Stimulated activated CD8-positive, alpha-beta memory T cell treated with anti-CD3 and anti-CD28 coated beads, Interleukin-4, amount 100 ng/mL, for 1 hour (primary cell): ENCODE measurements at regions not wholly inside any gene's neighbourhood (a gene's known extent, or its start where the extent isn't known, plus 50 kb on each side); places are given as distances from the start of the nearest gene placed in this dataset.

Experiments used
- DNase-seq, 2 donors: peaks; one replicate each; pipeline ENCODE4 v3.0.0-alpha.2; 2020; ENCODE audit warnings: low read depth in 2 of 2, low spot score in 1 of 2

GRCh38 chr6:133688705-133689492 is 200.0 kb upstream of the TCF21 start:
- DNase-seq = no peak

GRCh38 chr6:133689863-133690262 is 199.1 kb upstream of the TCF21 start:
- no peak for DNase-seq

- DNase-seq = no peak
These were observed 195.3 kb upstream of the TCF21 start for GRCh38 chr6:133693565-133693964.

- no peak for DNase-seq
These were observed 191.7 kb upstream of the TCF21 start for GRCh38 chr6:133697185-133697584.

DNA sequence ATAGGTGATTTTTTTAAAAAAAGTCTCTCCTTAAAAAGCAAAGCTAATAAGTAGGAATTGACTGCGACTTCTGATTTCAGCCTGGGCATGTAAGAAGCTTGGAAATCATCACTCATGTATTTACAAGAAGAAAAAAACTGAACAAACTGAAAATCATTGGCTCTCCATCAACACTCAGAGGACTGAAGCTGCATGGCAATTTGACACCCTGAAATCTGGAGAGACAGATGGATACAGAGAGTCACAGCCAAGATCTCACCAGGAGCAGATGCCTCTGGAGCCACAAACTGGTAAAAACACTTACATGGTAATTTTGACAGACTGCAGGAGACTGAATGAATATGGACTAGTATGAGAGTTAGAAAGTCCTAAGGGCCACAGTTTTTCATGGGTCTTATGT is 191.2 kb upstream of the TCF21 start:
- no peak for DNase-seq

- no peak for DNase-seq
These were observed 190.6 kb upstream of the TCF21 start for GRCh38 chr6:133698272-133698671.

DNA sequence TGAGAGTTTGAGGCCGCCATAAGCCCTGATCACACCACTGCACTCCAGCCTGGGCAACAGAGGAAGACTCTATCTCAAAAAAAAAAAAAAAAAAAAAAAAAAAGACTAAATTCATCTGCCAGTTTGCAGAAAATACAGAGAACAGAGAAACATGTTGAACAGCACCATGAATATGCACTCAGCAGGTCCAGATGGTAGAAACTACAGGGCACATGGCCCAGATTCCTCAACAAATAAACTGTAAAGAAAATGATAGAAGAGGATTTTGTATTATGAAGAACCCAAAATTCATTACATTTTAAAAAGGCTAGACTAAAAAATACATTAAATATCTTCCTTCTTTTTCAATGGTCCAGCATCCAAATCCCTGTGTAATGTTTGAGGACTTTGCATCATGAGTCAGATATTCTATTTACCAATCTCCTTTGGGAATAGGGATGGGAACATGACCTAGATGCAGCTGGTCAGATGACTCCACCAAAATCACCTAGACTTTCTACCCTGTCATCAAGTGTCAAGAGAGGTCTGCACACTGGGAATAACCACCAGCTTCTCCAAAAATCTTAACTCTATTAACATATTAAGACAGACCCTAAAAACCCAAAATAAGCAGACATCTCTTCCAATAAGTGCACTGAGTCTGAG is 189.1 kb upstream of the TCF21 start:
- no peak for DNase-seq

DNA sequence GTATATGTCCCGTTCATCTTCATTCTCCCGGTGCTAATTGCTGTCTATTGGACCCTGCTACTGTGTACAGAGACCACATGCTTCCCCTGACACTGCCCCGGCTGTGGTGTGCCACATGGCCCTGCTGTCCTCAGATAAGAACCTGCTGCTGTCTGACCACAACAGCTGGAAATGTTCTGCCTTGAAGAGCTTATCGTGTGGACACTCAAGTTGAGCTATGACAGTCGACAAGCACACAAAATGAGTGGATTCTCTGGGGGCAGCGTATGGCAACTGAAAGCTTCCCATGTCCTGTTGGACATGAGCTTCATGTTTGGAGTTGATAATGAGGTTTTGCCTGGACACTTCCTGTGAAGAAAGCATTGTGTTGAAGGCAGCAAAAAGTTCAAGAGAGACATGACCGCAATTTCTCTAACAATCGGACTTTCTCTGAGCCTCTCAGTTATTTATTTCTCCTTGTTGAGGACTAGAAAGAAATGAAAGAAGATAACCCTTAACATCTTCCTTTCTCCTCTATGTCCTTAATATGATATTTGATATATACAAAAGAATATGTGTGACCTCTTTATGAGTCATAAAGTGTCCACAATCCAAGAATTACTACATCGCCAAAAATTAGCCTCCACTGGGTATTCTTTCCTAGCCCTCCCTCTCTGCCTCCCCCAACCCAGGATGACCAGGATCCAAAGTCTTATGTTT is 187.1 kb upstream of the TCF21 start:
- DNase-seq = no peak

- DNase-seq = no peak
These were observed 184.5 kb upstream of the TCF21 start for GRCh38 chr6:133704371-133704770.

GRCh38 chr6:133705066-133705465 is 183.8 kb upstream of the TCF21 start:
- no peak for DNase-seq

GRCh38 chr6:133705731-133706130 is 183.2 kb upstream of the TCF21 start:
- no peak for DNase-seq

GRCh38 chr6:133707456-133707855 is 181.5 kb upstream of the TCF21 start:
- no peak for DNase-seq

DNA sequence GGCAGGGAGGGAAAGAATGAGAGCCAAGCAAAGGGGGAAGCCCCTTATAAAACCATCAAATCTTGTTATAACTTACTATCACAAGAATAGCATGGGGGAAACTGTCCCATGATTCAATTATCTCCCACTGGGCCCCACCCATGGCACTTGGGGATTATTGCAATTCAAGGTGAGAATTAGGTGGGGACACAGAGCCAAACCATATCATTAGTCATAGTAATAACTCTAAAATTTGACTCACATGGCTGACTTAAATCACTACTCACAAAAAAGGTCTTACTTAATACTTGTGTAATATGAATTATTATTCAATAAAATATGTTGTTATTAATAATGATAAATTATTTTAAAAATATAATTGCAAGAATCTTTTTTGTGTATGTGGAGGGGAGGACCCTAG is 178.1 kb upstream of the TCF21 start:
- DNase-seq = no peak

DNA sequence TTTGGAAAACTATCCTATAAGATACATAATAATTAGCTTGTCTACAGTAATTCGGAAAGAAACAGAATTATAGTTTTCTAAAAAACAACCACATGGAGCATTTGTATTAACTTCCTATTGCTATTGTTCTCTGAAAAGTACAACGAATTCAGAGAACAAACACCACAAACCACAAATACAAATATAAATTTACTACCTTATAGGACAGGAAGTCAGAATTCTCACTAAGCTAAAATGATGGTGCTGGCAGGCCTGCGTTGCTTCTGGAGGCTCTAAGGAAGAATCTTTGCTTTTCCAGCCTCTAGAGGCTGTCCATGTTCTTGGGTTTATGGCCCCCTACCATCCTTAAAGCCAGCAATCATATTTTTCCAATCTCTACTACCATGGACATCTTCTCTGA is 173.6 kb upstream of the TCF21 start:
- DNase-seq = no peak

GRCh38 chr6:133724726-133725125 is 164.2 kb upstream of the TCF21 start:
- DNase-seq = no peak

- no peak for DNase-seq
These were observed 162.7 kb upstream of the TCF21 start for GRCh38 chr6:133726188-133726587.

- no peak for DNase-seq
These were observed 158.0 kb upstream of the TCF21 start for GRCh38 chr6:133730881-133731280.

GRCh38 chr6:133740218-133740617 is 148.7 kb upstream of the TCF21 start:
- DNase-seq = no peak

GRCh38 chr6:133740816-133741215 is 148.1 kb upstream of the TCF21 start:
- no peak for DNase-seq

GRCh38 chr6:133741375-133741861 is 147.5 kb upstream of the TCF21 start:
- DNase-seq = no peak

- no peak for DNase-seq
These were observed 145.3 kb upstream of the TCF21 start for GRCh38 chr6:133743621-133744020.

GRCh38 chr6:133746417-133746770 is 142.5 kb upstream of the TCF21 start:
- no peak for DNase-seq
